Stomach (tissue), 4 donors: ENCODE measurements at regions not wholly inside any gene's neighbourhood (a gene's known extent, or its start where the extent isn't known, plus 50 kb on each side); places are given as distances from the start of the nearest gene placed in this dataset.

Source experiments
- POLR2A ChIP-seq, 4 donors: fragments of 450-650 bp; IDR thresholded peaks; one replicate each; pipeline ENCODE4 v1.6.1; 2016; ENCODE audit warnings: antibody characterized with exemption in 4 of 4, control low read depth in 2 of 4, mild to moderate bottlenecking in 1 of 4, moderate library complexity in 1 of 4
- TF ChIP-seq, protein P1 (sequence below), 7 experiments: fragments of 450-650 bp in 4 of 7; fragments of 200-600 bp in 3 of 7; sonication (generic) in 3 of 7; IDR thresholded peaks; one replicate each; pipeline ENCODE4 v1.5.1; 2016 to 2019; ENCODE audit warnings: antibody characterized with exemption in 7 of 7, control low read depth in 2 of 7, mild to moderate bottlenecking in 1 of 7

DNA sequence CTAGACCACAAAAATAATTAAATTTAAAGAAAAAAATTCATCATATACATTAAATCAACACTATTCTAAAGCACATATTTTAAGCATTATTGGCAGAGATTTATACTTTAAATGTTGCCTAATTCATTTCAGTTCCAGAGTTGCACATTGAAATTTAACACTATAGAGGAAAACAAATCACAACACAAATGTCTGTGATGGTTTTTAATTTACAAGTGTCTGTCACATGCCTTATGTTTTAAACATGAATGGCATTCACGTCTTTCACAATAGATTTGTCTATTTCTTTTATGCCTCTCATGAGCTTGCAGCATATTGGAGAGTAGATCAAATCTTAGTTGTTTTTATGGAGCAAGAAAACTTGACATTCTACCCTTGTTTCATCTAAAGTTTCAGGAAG lies 811.3 kb downstream of the NLGN4X start:
- TF ChIP-seq, protein P1, sequence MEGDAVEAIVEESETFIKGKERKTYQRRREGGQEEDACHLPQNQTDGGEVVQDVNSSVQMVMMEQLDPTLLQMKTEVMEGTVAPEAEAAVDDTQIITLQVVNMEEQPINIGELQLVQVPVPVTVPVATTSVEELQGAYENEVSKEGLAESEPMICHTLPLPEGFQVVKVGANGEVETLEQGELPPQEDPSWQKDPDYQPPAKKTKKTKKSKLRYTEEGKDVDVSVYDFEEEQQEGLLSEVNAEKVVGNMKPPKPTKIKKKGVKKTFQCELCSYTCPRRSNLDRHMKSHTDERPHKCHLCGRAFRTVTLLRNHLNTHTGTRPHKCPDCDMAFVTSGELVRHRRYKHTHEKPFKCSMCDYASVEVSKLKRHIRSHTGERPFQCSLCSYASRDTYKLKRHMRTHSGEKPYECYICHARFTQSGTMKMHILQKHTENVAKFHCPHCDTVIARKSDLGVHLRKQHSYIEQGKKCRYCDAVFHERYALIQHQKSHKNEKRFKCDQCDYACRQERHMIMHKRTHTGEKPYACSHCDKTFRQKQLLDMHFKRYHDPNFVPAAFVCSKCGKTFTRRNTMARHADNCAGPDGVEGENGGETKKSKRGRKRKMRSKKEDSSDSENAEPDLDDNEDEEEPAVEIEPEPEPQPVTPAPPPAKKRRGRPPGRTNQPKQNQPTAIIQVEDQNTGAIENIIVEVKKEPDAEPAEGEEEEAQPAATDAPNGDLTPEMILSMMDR (IDR thresholded peaks at IDR 0.05) = no peak
- TF ChIP-seq POLR2A (IDR thresholded peaks at IDR 0.05) = no peak
